PC-3 (cell line): ENCODE measurements at regions not wholly inside any gene's neighbourhood (a gene's known extent, or its start where the extent isn't known, plus 50 kb on each side); places are given as distances from the start of the nearest gene placed in this dataset.

ENCODE experiments used
- ATAC-seq: fragments of 200-7000 bp; cut with Tn5 transposase; 2 replicates; pipeline ENCODE4 v1.9.1; 2020; ENCODE audit warnings: mild to moderate bottlenecking, moderate library complexity
- BruUV-seq: library from RNA; stranded (reverse); fragments of 400-500 nt; replicated peaks from 2 replicates; lab custom pipeline; 2021; lab: Mats Ljungman, UMichigan
- CTCF ChIA-PET: fragments of 300-600 bp; sonication (Branson Sonifier 250); formaldehyde crosslinking; loops from one replicate; lab custom pipeline; 2022; ENCODE audit warnings: antibody characterized with exemption; lab: Charles Lee
- POLR2A ChIA-PET: fragments of 300-600 bp; sonication (Branson Sonifier 250); formaldehyde crosslinking; loops from one replicate; lab custom pipeline; 2022; ENCODE audit warnings: antibody characterized with exemption; ENCODE audit not compliant: unreplicated experiment; lab: Charles Lee
- DNase-seq: peaks from one replicate; pipeline ENCODE4 v3.0.0-alpha.2; 2015
- H2AFZ ChIP-seq: fragments of 300-600 bp; sonication (generic); 2 replicates; pipeline ENCODE4 v1.6.0; 2016; ENCODE audit warnings: antibody characterized with exemption, low read length
- H3F3A ChIP-seq: fragments of 300-600 bp; sonication (generic); one replicate; pipeline ENCODE4 v1.6.0; 2017; ENCODE audit warnings: antibody characterized with exemption, low read length, control low read depth, mild to moderate bottlenecking; ENCODE audit not compliant: unreplicated experiment
- H3K27ac ChIP-seq: fragments of 300-600 bp; sonication (generic); 2 replicates; pipeline ENCODE4 v1.5.1; 2016; ENCODE audit warnings: mild to moderate bottlenecking, low read length
- H3K27me3 ChIP-seq: fragments of 300-600 bp; sonication (generic); 2 replicates; pipeline ENCODE4 v1.6.1; 2016; ENCODE audit warnings: low read length, mixed read lengths
- H3K36me3 ChIP-seq: fragments of 300-600 bp; sonication (generic); 2 replicates; pipeline ENCODE4 v1.6.1; 2016; ENCODE audit warnings: low read depth, mixed run types, low read length, mixed read lengths
- H3K4me1 ChIP-seq: fragments of 300-600 bp; sonication (generic); 2 replicates; pipeline ENCODE4 v1.5.1; 2016; ENCODE audit warnings: low read length; ENCODE audit not compliant: insufficient read depth
- H3K4me2 ChIP-seq: fragments of 300-600 bp; sonication (generic); 2 replicates; pipeline ENCODE4 v1.6.0; 2016; ENCODE audit warnings: low read length
- H3K4me3 ChIP-seq: fragments of 300-600 bp; sonication (generic); 2 replicates; pipeline ENCODE4 v1.5.1; 2016; ENCODE audit warnings: mild to moderate bottlenecking, low read length, mixed read lengths
- H3K79me2 ChIP-seq: fragments of 300-600 bp; sonication (generic); 2 replicates; pipeline ENCODE4 v1.6.1; 2017; ENCODE audit warnings: low read length, mixed read lengths
- H3K9ac ChIP-seq: fragments of 300-600 bp; sonication (generic); 2 replicates; pipeline ENCODE4 v1.6.0; 2016; ENCODE audit warnings: mild to moderate bottlenecking, low read length
- H3K9me2 ChIP-seq: fragments of 300-600 bp; sonication (generic); replicated peaks from 2 replicates; pipeline ENCODE4 v1.6.1; 2016; ENCODE audit warnings: mixed run types, low read length, mixed read lengths
- H3K9me3 ChIP-seq: fragments of 300-600 bp; sonication (generic); 2 replicates; pipeline ENCODE4 v1.6.1; 2016; ENCODE audit warnings: low read length, mixed read lengths
- H4K20me1 ChIP-seq: fragments of 300-600 bp; sonication (generic); 2 replicates; pipeline ENCODE4 v1.6.1; 2016; ENCODE audit warnings: low read length, mixed read lengths
- EZH2 ChIP-seq: fragments of 300-600 bp; sonication (generic); IDR thresholded peaks from one replicate; pipeline ENCODE4 v1.6.1; 2017; ENCODE audit warnings: antibody characterized with exemption, mild to moderate bottlenecking, low read length; ENCODE audit not compliant: unreplicated experiment
- EZH2phosphoT487 ChIP-seq: fragments of 300-600 bp; sonication (generic); IDR thresholded peaks from 2 replicates; pipeline ENCODE4 v1.6.1; 2018; ENCODE audit warnings: mild to moderate bottlenecking, antibody characterized with exemption, low read length, borderline replicate concordance
- intact Hi-C: fragments of 100-400 bp; cut with micrococcal nuclease; formaldehyde crosslinking; loops from 2 replicates; pipeline ENCODE4 v1.9.0; 2023
- TF ChIP-seq, protein P1 (sequence below): fragments of 300-600 bp; sonication (generic); conservative IDR thresholded peaks from 2 replicates; pipeline ENCODE4 v1.5.1; 2017; ENCODE audit warnings: antibody characterized with exemption, low read depth, mild to moderate bottlenecking, low read length

DNA sequence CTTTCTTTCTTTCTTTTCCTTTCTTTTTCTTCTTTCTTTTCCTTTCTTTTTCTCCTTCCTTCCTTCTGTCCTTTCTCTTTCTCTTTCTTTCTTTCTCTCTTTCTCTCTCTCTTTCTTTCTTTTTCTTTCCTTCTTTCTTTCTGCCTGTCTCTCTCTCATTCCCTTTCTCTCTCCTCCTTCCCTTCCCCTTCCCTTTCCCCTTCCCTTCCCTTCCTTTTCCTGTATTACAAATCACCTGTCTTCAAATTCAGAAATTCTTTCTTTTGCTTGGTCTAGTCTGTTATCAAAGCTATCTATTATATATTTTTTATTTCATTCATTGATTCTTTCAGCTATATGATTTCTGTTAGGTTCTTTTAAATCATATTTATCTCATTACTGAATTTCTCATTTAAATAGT, 315.2 kb upstream of the NOX3 start:
- BruUV-seq: no TSS peak
- TF ChIP-seq, protein P1, sequence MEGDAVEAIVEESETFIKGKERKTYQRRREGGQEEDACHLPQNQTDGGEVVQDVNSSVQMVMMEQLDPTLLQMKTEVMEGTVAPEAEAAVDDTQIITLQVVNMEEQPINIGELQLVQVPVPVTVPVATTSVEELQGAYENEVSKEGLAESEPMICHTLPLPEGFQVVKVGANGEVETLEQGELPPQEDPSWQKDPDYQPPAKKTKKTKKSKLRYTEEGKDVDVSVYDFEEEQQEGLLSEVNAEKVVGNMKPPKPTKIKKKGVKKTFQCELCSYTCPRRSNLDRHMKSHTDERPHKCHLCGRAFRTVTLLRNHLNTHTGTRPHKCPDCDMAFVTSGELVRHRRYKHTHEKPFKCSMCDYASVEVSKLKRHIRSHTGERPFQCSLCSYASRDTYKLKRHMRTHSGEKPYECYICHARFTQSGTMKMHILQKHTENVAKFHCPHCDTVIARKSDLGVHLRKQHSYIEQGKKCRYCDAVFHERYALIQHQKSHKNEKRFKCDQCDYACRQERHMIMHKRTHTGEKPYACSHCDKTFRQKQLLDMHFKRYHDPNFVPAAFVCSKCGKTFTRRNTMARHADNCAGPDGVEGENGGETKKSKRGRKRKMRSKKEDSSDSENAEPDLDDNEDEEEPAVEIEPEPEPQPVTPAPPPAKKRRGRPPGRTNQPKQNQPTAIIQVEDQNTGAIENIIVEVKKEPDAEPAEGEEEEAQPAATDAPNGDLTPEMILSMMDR: no peak
- no peak for DNase-seq
- no peak overlapping the region for H3K27ac ChIP-seq
- ATAC-seq: no peak
- H3K4me2 ChIP-seq: no peak overlapping the region
- H3K4me1 ChIP-seq: peaks cover 4% of the 10 kb centered on the region; the same call in 1 of the 2 replicates
- ChIA-PET POLR2A (no interaction called here), CTCF (no interaction called here)
- H3K4me3 ChIP-seq: no peak overlapping the region
- H4K20me1 ChIP-seq: no peaks in the 10 kb centered on the region
- H3F3A ChIP-seq: no peaks in the 10 kb centered on the region
- no peaks in the 10 kb centered on the region for H3K36me3 ChIP-seq
- H3K9ac ChIP-seq: no peak overlapping the region
- no peaks in the 10 kb centered on the region for H3K79me2 ChIP-seq
- no peak overlapping the region for H2AFZ ChIP-seq
- no peaks in the 10 kb centered on the region for H3K9me3 ChIP-seq
- H3K9me2 ChIP-seq: no peaks in the 10 kb centered on the region
- intact Hi-C loops: no loop called here
- H3K27me3 ChIP-seq: no peaks in the 10 kb centered on the region

GRCh38 chr6:155770313-155770712, 314.7 kb upstream of the NOX3 start:
- TF ChIP-seq EZH2 (no peak), EZH2phosphoT487 (no peak)
- TF ChIP-seq, protein P1: no peak
- H4K20me1 ChIP-seq: no peaks in the 10 kb centered on the region
- no peak overlapping the region for H2AFZ ChIP-seq
- ATAC-seq: no peak
- DNase-seq: no peak
- H3K36me3 ChIP-seq: no peaks in the 10 kb centered on the region
- intact Hi-C loops: no loop called here
- no peak overlapping the region for H3K27ac ChIP-seq
- H3K27me3 ChIP-seq: no peaks in the 10 kb centered on the region
- H3K9ac ChIP-seq: no peak overlapping the region
- no TSS peak for BruUV-seq
- no peaks in the 10 kb centered on the region for H3K9me2 ChIP-seq
- H3K4me2 ChIP-seq: no peak overlapping the region
- no peak overlapping the region for H3K4me3 ChIP-seq
- CTCF ChIA-PET: no interaction called here
- no peaks in the 10 kb centered on the region for H3F3A ChIP-seq
- peaks cover 9% of the 10 kb centered on the region; the same call in 1 of the 2 replicates for H3K4me1 ChIP-seq
- POLR2A ChIA-PET: no interaction called here
- H3K9me3 ChIP-seq: no peaks in the 10 kb centered on the region
- H3K79me2 ChIP-seq: no peaks in the 10 kb centered on the region

- no peaks in the 10 kb centered on the region for H4K20me1 ChIP-seq
- H2AFZ ChIP-seq: peak overlapping the region; percentile 33; the same call in 1 of the 2 replicates
- no peaks in the 10 kb centered on the region for H3K9me3 ChIP-seq
- no peak overlapping the region for H3K4me3 ChIP-seq
- no TSS peak for BruUV-seq
- POLR2A ChIA-PET: no interaction called here
- intact Hi-C loops: loop anchor here (1.0 to 2.0 kb wide), 2 partner anchors 235 to 438 kb away; no protein-coding TSS in a partner anchor
- CTCF ChIA-PET: interaction anchor here (0.6 kb wide), 1 partner anchor 265 kb away, joined by 3 read pairs; no protein-coding TSS in a partner anchor
- peaks cover 11% of the 10 kb centered on the region; the same call in 1 of the 2 replicates for H3K4me1 ChIP-seq
- H3K27ac ChIP-seq: 0 out of 2 replicates have a peak overlapping the region, but pooled peaks have one; percentile 8
- H3F3A ChIP-seq: no peaks in the 10 kb centered on the region
- DNase-seq (peak; percentile 35), ATAC-seq (no peak; the same call in 1 of the 2 replicates)
- H3K9ac ChIP-seq: no peak overlapping the region
- H3K79me2 ChIP-seq: no peaks in the 10 kb centered on the region
- no peaks in the 10 kb centered on the region for H3K36me3 ChIP-seq
- no peaks in the 10 kb centered on the region for H3K27me3 ChIP-seq
- no peak for TF ChIP-seq EZH2
- TF ChIP-seq, protein P1: peak; percentile 24; the same call in 1 of the 2 replicates
- H3K9me2 ChIP-seq: no peaks in the 10 kb centered on the region
- H3K4me2 ChIP-seq: 0 out of 2 replicates have a peak overlapping the region, but pooled peaks have one; percentile 30
These were observed 309.9 kb upstream of the NOX3 start for GRCh38 chr6:155765275-155766194.
